Skeletal muscle tissue (tissue), 3 donors: ENCODE measurements at regions not wholly inside any gene's neighbourhood (a gene's known extent, or its start where the extent isn't known, plus 50 kb on each side); places are given as distances from the start of the nearest gene placed in this dataset.

Experiments used
- H3K27ac ChIP-seq: one replicate; pipeline ENCODE4 v1.7.0; 2013; ENCODE audit warnings: mild to moderate bottlenecking, low read depth, low read length, inconsistent platforms
- H3K27me3 ChIP-seq, 3 donors: one replicate each; pipeline ENCODE4 v1.7.0; 2013; ENCODE audit warnings: low read length in 3 of 3; ENCODE audit not compliant: control insufficient read depth in 3 of 3, insufficient read depth in 3 of 3
- H3K36me3 ChIP-seq, 3 donors: one replicate each; pipeline ENCODE4 v1.7.0; 2013; ENCODE audit warnings: low read length in 3 of 3; ENCODE audit not compliant: control insufficient read depth in 3 of 3, insufficient read depth in 3 of 3
- H3K4me1 ChIP-seq, 3 donors: one replicate each; pipeline ENCODE4 v1.7.0; 2013; ENCODE audit warnings: low read length in 3 of 3, mild to moderate bottlenecking in 3 of 3; ENCODE audit not compliant: control insufficient read depth in 3 of 3, insufficient read depth in 3 of 3
- H3K4me3 ChIP-seq, 3 donors: one replicate each; pipeline ENCODE4 v1.7.0; 2013; ENCODE audit warnings: low read length in 3 of 3
- H3K9ac ChIP-seq, 3 donors: one replicate each; pipeline ENCODE4 v1.7.0; 2013; ENCODE audit warnings: low read length in 3 of 3, mild to moderate bottlenecking in 3 of 3, moderate library complexity in 2 of 3, low read depth in 1 of 3
- H3K9me3 ChIP-seq, 3 donors: one replicate each; pipeline ENCODE4 v1.7.0; 2013; ENCODE audit warnings: low read length in 3 of 3; ENCODE audit not compliant: control insufficient read depth in 3 of 3
- donor health status: Osteomylitis.

DNA sequence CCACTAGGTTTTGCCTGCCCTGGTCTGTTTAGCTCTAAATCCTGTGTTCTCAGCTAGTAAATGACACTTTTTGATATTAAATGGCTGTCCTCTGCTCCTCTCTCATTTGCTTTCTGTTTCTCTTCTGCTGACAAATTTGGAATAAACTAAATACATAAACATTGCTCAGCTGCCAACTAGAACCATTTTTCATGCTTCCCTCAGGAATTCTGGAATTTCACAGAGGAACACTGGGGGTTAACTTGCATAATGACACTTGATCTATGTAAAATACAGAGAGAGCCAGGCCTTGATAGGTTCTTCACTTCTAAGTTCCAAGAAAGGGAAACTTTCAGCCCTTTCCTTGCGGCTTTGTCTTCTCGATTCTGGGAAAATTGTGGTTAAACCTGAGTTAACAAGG lies 450.6 kb upstream of the ST6GAL2 start:
- Histone ChIP-seq H3K36me3 (no peaks in the 10 kb centered on the region), H3K4me1 (no peaks in the 10 kb centered on the region), H3K9me3 (no peaks in the 10 kb centered on the region), H3K4me3 (no peak overlapping the region), H3K27ac (no peak overlapping the region), H3K27me3 (no peaks in the 10 kb centered on the region), H3K9ac (no peak overlapping the region)

DNA sequence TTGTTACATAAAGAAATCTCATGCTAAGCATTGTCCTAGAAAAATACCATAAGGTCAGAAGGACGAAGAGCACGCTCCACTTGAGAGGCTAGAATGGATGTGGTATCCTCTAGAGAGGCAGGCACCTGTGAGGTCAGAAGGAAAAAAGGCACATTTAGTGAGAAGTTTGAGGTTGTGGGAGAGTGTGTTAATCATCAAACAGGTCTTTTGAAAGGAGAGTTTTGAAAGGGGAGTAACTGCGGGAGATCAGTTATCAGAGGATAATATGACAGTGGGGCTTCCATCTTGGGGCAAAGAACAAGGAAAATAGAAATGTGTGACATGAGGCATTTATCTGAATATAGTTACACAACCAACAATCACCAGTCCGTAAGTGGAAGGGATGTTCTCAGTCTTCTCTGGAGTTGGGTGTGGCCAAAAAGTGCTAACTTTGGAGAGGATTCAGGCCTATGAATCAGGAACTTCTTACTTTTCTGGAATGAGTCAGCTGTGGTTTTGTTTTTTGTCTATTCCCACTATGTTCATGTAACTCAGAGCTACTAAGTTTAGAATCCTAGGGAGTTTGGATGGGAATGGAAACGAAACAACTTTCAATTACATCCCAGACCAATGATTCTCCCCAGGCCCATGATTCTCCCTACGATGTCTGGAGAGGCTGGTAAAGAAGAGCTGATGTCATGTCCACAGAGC lies 451.4 kb upstream of the ST6GAL2 start:
- Histone ChIP-seq H3K9me3 (peaks cover 0 to 2% (median 0%) of the 10 kb centered on the region in 3 donors), H3K9ac (no peak overlapping the region), H3K4me3 (no peak overlapping the region), H3K36me3 (no peaks in the 10 kb centered on the region), H3K27ac (peak overlapping the region; percentile 13), H3K4me1 (no peaks in the 10 kb centered on the region), H3K27me3 (no peaks in the 10 kb centered on the region)

DNA sequence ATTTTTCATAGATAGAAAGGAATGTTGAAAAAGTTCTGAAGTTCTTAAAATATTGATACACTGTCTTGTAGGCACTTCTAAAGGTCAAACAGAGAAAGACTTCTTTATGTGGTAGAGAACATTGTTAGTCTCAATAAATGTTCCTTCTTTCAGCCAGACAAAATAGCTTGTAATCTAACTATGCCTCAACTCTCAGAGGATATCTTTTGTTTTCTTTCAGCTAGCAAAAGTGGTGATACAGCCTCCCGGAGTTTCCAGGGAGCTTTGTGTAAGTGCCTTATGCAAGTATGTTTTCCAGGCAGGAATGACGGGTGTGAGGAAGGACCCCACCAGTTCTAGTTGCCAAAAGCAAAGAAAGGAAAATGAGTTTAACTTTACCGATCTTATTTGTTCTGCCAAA lies 452.1 kb upstream of the ST6GAL2 start:
- Histone ChIP-seq H3K9me3 (peaks cover 0 to 4% (median 0%) of the 10 kb centered on the region in 3 donors), H3K27ac (peak overlapping the region; percentile 10), H3K9ac (no peak overlapping the region), H3K27me3 (no peaks in the 10 kb centered on the region), H3K4me1 (no peaks in the 10 kb centered on the region), H3K36me3 (no peaks in the 10 kb centered on the region), H3K4me3 (no peak overlapping the region)

DNA sequence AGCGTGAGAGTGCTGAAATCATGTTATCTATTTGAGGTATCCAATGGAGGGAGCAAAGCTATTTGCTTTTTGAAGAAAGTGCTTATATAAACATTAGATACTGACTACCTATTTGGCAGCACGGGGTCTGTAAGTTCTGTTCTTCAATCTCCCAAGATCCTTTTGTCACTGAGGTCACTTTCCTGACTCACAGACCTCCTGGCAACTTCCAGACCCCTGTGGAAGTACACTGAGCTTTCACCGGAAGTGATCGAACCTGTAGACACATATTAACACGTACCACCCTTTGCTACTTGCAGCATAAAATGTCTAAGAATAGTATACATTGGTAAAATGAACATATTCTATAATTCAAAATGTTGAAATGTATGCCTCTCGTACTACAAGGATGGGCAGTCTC lies 452.6 kb upstream of the ST6GAL2 start:
- H3K27me3 ChIP-seq: no peaks in the 10 kb centered on the region

DNA sequence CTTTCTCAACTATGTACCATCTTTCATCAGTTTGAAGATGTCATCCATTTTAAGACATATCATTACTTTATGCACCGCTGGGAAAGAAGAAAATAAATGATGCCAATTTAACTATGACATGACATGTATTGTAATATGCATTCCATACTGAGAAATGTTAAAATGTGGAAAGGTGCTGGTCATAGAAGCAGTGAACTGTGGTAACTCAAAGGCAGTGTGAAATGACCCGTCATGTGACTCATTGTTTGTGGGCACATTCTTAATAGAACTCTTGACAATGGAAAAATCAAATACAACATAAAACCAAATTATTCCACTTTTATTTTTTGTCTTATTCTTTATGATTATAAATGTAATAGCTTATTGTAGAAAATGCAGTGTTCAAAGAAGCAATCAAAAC lies 455.0 kb upstream of the ST6GAL2 start:
- Histone ChIP-seq H3K9ac (no peak overlapping the region), H3K4me3 (no peak overlapping the region), H3K4me1 (no peaks in the 10 kb centered on the region), H3K27ac (no peak overlapping the region), H3K9me3 (peaks cover 0 to 4% (median 0%) of the 10 kb centered on the region in 3 donors), H3K36me3 (no peaks in the 10 kb centered on the region), H3K27me3 (no peaks in the 10 kb centered on the region)

More for the DNA sequence above, 452.6 kb upstream of the ST6GAL2 start:
- Histone ChIP-seq H3K4me3 (no peak overlapping the region), H3K9me3 (peaks cover 0 to 4% (median 0%) of the 10 kb centered on the region in 3 donors), H3K4me1 (no peaks in the 10 kb centered on the region), H3K36me3 (no peaks in the 10 kb centered on the region), H3K9ac (no peak overlapping the region), H3K27ac (peak overlapping the region; percentile 10)

DNA sequence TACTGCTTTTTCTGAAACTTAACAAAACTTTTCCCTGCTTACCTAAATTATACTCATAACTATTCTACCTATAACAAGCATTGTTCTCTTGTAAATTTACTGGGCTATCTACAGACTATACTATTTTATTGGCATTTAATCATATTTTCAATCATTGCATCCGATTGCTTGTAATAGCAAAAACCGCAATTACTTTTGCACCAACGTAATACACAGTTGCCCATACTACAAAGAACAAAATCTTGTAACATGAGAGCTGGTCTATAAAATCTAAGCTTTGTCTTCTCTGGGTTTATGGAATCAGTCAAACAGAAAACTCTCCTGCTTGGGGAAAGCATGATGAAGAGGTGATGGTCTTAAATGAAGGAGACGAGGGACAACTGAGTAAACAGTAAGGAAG lies 463.4 kb upstream of the ST6GAL2 start:
- Histone ChIP-seq H3K36me3 (no peaks in the 10 kb centered on the region), H3K9ac (no peak overlapping the region), H3K9me3 (no peaks in the 10 kb centered on the region), H3K4me1 (no peaks in the 10 kb centered on the region), H3K27me3 (no peaks in the 10 kb centered on the region), H3K27ac (no peak overlapping the region), H3K4me3 (no peak overlapping the region)

DNA sequence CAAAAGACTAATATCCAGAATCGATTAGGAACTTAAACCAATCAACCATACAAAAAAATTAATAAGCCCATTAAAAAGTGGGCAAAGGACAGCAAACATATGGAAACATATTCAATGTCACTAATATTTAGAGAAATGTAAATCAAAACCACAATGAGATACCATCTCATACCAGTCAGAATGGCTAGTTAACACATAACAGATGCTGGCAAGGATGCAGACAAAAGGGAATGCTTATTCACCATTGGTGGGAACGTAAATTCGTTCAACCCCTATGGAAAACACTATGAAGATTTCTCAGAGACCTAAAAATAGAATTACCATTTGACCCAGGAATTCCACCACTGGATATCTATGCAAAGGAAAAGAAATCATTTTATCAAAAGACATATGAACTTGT lies 468.2 kb upstream of the ST6GAL2 start:
- H3K27ac ChIP-seq: no peak overlapping the region
- no peaks in the 10 kb centered on the region for H3K36me3 ChIP-seq
- H3K9ac ChIP-seq: no peak overlapping the region
- no peaks in the 10 kb centered on the region for H3K27me3 ChIP-seq
- no peaks in the 10 kb centered on the region for H3K4me1 ChIP-seq
- no peaks in the 10 kb centered on the region for H3K9me3 ChIP-seq
- no peak overlapping the region for H3K4me3 ChIP-seq

DNA sequence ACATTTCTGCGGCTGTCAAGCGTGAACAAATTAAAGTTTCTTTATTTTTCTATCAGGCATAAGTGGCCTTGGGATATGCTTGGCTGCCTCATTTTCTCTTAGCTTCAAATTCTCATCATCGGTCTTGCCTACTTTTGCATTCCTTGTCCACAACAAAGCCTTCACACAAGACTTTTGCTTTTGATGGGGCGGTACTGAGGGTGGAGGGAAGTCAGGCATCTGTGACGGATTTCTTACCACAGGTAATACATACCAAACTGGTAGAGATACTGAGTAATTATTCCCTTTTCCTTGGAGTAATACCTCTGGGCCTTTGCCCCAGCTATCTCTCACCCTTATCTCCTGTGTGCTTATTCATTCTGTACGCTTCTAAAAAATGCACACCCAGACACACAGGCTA lies 468.3 kb upstream of the RGPD4 start:
- Histone ChIP-seq H3K4me1 (no peaks in the 10 kb centered on the region), H3K4me3 (no peak overlapping the region), H3K9ac (no peak overlapping the region), H3K36me3 (no peaks in the 10 kb centered on the region), H3K27ac (no peak overlapping the region), H3K9me3 (peaks cover 0 to 2% (median 0%) of the 10 kb centered on the region in 3 donors), H3K27me3 (no peaks in the 10 kb centered on the region)

DNA sequence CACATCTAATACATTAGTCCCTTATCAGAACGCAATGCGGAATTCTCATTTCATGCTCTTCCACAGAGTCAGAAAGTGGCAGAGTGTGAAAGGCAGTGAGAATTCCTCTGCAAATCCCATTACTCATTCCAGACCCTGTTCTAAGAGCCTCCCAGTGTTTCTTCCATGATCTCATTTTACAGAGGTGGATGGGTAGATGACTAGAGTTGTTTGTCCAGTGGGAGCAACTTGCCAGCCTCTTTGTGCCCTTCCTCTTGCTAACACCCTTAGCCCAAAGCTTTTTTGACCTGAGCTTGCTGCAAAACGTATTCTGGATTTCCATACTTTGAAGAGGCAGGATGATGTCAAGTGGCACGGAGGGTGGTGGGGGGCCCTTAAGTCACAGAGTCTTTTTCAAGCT lies 467.7 kb upstream of the RGPD4 start:
- Histone ChIP-seq H3K27ac (no peak overlapping the region), H3K9ac (no peak overlapping the region), H3K9me3 (peaks cover 0 to 4% (median 0%) of the 10 kb centered on the region in 3 donors), H3K27me3 (no peaks in the 10 kb centered on the region), H3K4me1 (no peaks in the 10 kb centered on the region), H3K36me3 (no peaks in the 10 kb centered on the region), H3K4me3 (no peak overlapping the region)

DNA sequence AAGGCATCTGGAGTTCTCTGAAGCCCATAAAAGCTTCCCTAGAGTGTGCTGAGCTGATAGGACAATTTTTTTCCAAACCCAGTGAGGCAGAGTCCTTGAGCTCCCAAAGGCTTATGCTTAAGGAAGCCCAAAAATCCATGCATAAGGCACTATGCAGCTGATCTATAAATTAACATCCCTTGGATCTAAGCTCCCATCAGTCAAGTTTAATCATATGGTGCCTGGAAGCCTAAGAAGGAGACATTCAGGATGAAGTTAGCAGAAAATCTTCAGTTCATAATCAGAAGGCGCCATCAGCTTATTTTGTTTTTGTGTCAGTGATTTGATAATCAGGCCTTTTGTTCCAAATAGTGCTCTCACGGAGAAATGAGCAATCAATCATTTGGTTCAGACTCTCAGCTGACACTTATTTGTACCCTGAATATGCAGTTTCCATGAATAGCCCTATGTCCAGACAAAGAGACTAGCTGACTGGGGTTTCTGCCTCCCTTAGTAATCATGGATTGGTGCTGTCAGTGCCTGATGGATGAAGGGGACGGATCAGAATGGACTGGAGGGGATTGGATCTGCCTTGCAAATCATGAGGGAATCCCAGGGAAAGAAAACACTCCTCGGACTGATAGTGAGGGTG lies 464.8 kb upstream of the RGPD4 start:
- Histone ChIP-seq H3K27ac (no peak overlapping the region), H3K36me3 (no peaks in the 10 kb centered on the region), H3K27me3 (peaks cover 0 to 2% (median 0%) of the 10 kb centered on the region in 3 donors), H3K9me3 (peaks cover 0 to 4% (median 4%) of the 10 kb centered on the region in 3 donors), H3K4me3 (no peak overlapping the region), H3K9ac (no peak overlapping the region), H3K4me1 (no peaks in the 10 kb centered on the region)
